ENCODE measurements at regions not wholly inside any gene's neighbourhood (a gene's known extent, or its start where the extent isn't known, plus 50 kb on each side); places are given as distances from the start of the nearest gene placed in this dataset.

DNA sequence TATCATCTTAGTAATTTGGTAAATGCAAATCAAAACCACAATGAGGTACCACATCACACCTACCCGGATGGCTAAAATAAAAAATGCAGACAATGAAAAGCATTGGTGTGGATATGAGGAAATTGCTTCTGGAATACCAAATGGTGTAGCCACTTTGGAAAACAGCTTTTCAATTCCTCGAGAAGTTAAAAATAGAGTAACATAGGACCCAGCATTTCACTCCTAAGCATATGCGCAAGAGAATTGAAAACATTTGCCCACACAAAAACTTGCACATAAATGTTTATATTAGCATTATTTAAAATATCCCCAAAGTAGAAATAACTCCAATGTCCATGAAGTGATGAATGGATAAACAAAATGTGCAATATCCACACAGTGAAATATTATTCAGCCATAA is 608.7 kb downstream of the ISL1 start:
- TF ChIP-seq POLR2A (IDR thresholded peaks at IDR 0.05; ENCODE audit: low read depth, low read length) (no peak), POLR2AphosphoS5 (IDR thresholded peaks at IDR 0.05; ENCODE audit: low read depth, low read length) (no peak), TAF1 (IDR thresholded peaks at IDR 0.05; ENCODE audit: low read depth, low read length) (no peak), PAX5 (IDR thresholded peaks at IDR 0.05; ENCODE audit: insufficient read depth, low read length, severe bottlenecking) (no peak), POU2F2 (IDR thresholded peaks at IDR 0.05; ENCODE audit: low read depth, low read length) (no peak), SPI1 (IDR thresholded peaks at IDR 0.05; ENCODE audit: low read depth, low read length) (no peak)
